Endothelial cell of umbilical vein (primary cell): ENCODE measurements at regions not wholly inside any gene's neighbourhood (a gene's known extent, or its start where the extent isn't known, plus 50 kb on each side); places are given as distances from the start of the nearest gene placed in this dataset.

Experiments used
- BruUV-seq: library from RNA; stranded (reverse); fragments of 400-500 nt; replicated peaks from 2 replicates; lab custom pipeline; 2021; lab: Mats Ljungman, UMichigan
- CTCF ChIA-PET: fragments of 300-600, 350-600 bp; sonication (Branson Sonifier 250); formaldehyde crosslinking; loops from one replicate; lab custom pipeline; 2021; ENCODE audit warnings: antibody characterized with exemption, inconsistent platforms; lab: Charles Lee
- POLR2A ChIA-PET: fragments of 300-600, 350-600 bp; sonication (Branson Sonifier 250); formaldehyde crosslinking; loops from one replicate; lab custom pipeline; 2021; ENCODE audit warnings: antibody characterized with exemption, inconsistent platforms; lab: Charles Lee
- DNase-seq: peaks from one replicate; pipeline ENCODE4 v3.0.0-alpha.2; 2011; ENCODE audit warnings: low read depth, low spot score
- FAIRE-seq: peaks from 2 replicates; lab custom pipeline; 2011; peaks lifted over from hg19 to GRCh38; lab: Jason Lieb, UNC
- H2AFZ ChIP-seq: 2 replicates; pipeline ENCODE4 v1.6.0; 2012; ENCODE audit warnings: low read depth, low read length, control low read depth, inconsistent platforms
- H3K27ac ChIP-seq: 2 replicates; pipeline ENCODE4 v1.5.1; 2011; ENCODE audit warnings: low read depth, mild to moderate bottlenecking, control low read depth, low read length, moderate library complexity; ENCODE audit not compliant: insufficient read depth
- H3K27me3 ChIP-seq, 2 experiments: 2 replicates each; pipeline versions ENCODE4 v1.6.0 to v1.6.1; 2011; ENCODE audit warnings: low read length in 2 of 2, mixed read lengths in 1 of 2; ENCODE audit not compliant: control insufficient read depth in 2 of 2, insufficient read depth in 2 of 2
- H3K36me3 ChIP-seq, 2 experiments: 2 replicates in 1 of 2; 3 replicates in 1 of 2; pipeline ENCODE4 v1.5.1; 2011; ENCODE audit warnings: low read length in 2 of 2, mild to moderate bottlenecking in 1 of 2, moderate library complexity in 1 of 2; ENCODE audit not compliant: control insufficient read depth in 2 of 2, insufficient read depth in 2 of 2; ENCODE audit errors: extremely low read depth in 1 of 2
- H3K4me1 ChIP-seq: 3 replicates; pipeline ENCODE4 v1.5.1; 2011; ENCODE audit warnings: mild to moderate bottlenecking, low read length; ENCODE audit not compliant: control insufficient read depth, insufficient read depth; ENCODE audit errors: extremely low read depth
- H3K4me2 ChIP-seq: 2 replicates; pipeline ENCODE4 v1.6.1; 2011; ENCODE audit warnings: low read length, control low read depth, mixed read lengths; ENCODE audit not compliant: insufficient read depth
- H3K4me3 ChIP-seq, 3 experiments: fragments of 200-600 bp in 1 of 3; sonication (generic), shearing (Covaris generic) in 1 of 3; replicated peaks in 1 of 3; 2 replicates each; pipeline ENCODE4 v1.5.1; 2011 to 2016; ENCODE audit warnings: control low read depth in 3 of 3, low read length in 3 of 3, mild to moderate bottlenecking in 2 of 3, inconsistent platforms in 1 of 3, low read depth in 1 of 3, moderate library complexity in 1 of 3; ENCODE audit not compliant: insufficient read depth in 1 of 3
- H3K79me2 ChIP-seq: 2 replicates; pipeline ENCODE4 v1.6.0; 2012; ENCODE audit warnings: low read length, inconsistent platforms; ENCODE audit not compliant: control insufficient read depth, insufficient read depth
- H3K9ac ChIP-seq: replicated peaks from 2 replicates; pipeline ENCODE3; 2011; ENCODE audit warnings: low read length, control low read depth; ENCODE audit not compliant: insufficient read depth; ENCODE audit errors: extremely low read depth
- H3K9me1 ChIP-seq: replicated peaks from 3 replicates; pipeline ENCODE4 v1.6.0; 2011; ENCODE audit warnings: mild to moderate bottlenecking, low read length; ENCODE audit not compliant: control insufficient read depth, insufficient read depth; ENCODE audit errors: extremely low read depth
- H3K9me3 ChIP-seq: replicated peaks from 2 replicates; pipeline ENCODE4 v1.5.1; 2012; ENCODE audit warnings: low read length, inconsistent platforms; ENCODE audit not compliant: control insufficient read depth, insufficient read depth
- H4K20me1 ChIP-seq: replicated peaks from 2 replicates; pipeline ENCODE3; 2011; ENCODE audit warnings: mild to moderate bottlenecking, low read length; ENCODE audit not compliant: control insufficient read depth, insufficient read depth; ENCODE audit errors: extremely low read depth
- EZH2 ChIP-seq: IDR thresholded peaks from 2 replicates; pipeline ENCODE4 v1.6.1; 2012; ENCODE audit warnings: borderline replicate concordance, low read depth, mild to moderate bottlenecking, moderate library complexity, low read length, inconsistent platforms; ENCODE audit not compliant: severe bottlenecking
- FOS ChIP-seq: IDR thresholded peaks from 2 replicates; pipeline ENCODE4 v1.6.1; 2011; ENCODE audit warnings: mild to moderate bottlenecking, low read length, moderate library complexity, borderline replicate concordance; ENCODE audit not compliant: insufficient read depth
- GATA2 ChIP-seq: IDR thresholded peaks from 2 replicates; pipeline ENCODE4 v1.7.0; 2011; ENCODE audit warnings: low read depth, mild to moderate bottlenecking, moderate library complexity, mixed read lengths, low read length; ENCODE audit not compliant: insufficient read length, insufficient read depth
- JUN ChIP-seq: IDR thresholded peaks from 2 replicates; pipeline ENCODE4 v1.6.1; 2011; ENCODE audit warnings: borderline replicate concordance, low read depth; ENCODE audit not compliant: insufficient read length, insufficient read depth
- MAX ChIP-seq: IDR thresholded peaks from 2 replicates; pipeline ENCODE4 v1.6.1; 2011; ENCODE audit not compliant: insufficient read depth, insufficient read length
- MYC ChIP-seq: IDR thresholded peaks from one replicate; pipeline ENCODE4 v1.6.1; 2011; ENCODE audit warnings: mild to moderate bottlenecking, low read depth, low read length
- POLR2A ChIP-seq: IDR thresholded peaks from 2 replicates; pipeline ENCODE4 v1.6.1; 2012; ENCODE audit warnings: low read depth, mild to moderate bottlenecking, control low read depth, low read length
- POLR2AphosphoS5 ChIP-seq: IDR thresholded peaks from 2 replicates; pipeline ENCODE4 v1.6.1; 2012; ENCODE audit warnings: low read depth, mild to moderate bottlenecking, control low read depth, low read length, moderate library complexity; ENCODE audit not compliant: insufficient read depth
- dilution Hi-C: fragments of 300-500 bp; cut with MboI; formaldehyde crosslinking; loops from one replicate; pipeline ENCODE4 v1.15.0; 2019; ENCODE audit warnings: low sequenced_read_pairs; ENCODE audit not compliant: extremely low pct_ligation_motif_present
- intact Hi-C: fragments of 100-400 bp; cut with micrococcal nuclease; formaldehyde crosslinking; loops from one replicate; pipeline ENCODE4 v1.10.0; 2022
- TF ChIP-seq, protein P1 (sequence below), 2 donors: IDR thresholded peaks; 1 replicate in 1 of 2; 2 replicates in 1 of 2; pipeline ENCODE4 v1.5.1; 2011; ENCODE audit warnings: low read length in 2 of 2, mild to moderate bottlenecking in 2 of 2, moderate library complexity in 2 of 2, control low read depth in 1 of 2, inconsistent platforms in 1 of 2, low read depth in 1 of 2; ENCODE audit not compliant: insufficient read depth in 1 of 2; ENCODE audit errors: extremely low read depth in 1 of 2

GRCh38 chr3:113157408-113158030, 53.8 kb upstream of the BOC start:
- Histone ChIP-seq H3K27me3 (no peaks in the 10 kb centered on the region), H4K20me1 (no peaks in the 10 kb centered on the region), H3K4me1 (no peaks in the 10 kb centered on the region), H3K4me2 (no peak overlapping the region), H3K9me1 (no peaks in the 10 kb centered on the region), H3K27ac (no peak overlapping the region), H3K79me2 (no peaks in the 10 kb centered on the region), H3K4me3 (no peak overlapping the region), H3K9ac (no peak overlapping the region), H3K9me3 (no peaks in the 10 kb centered on the region), H3K36me3 (no peaks in the 10 kb centered on the region), H2AFZ (no peak overlapping the region)
- ChIA-PET CTCF (no interaction called here), POLR2A (no interaction called here)
- dilution Hi-C loops, result no loop called here
- intact Hi-C loops, result no loop called here
- DNase-seq (no peak), FAIRE-seq (no peak)
- no peak for TF ChIP-seq POLR2AphosphoS5
- BruUV-seq, result no TSS peak

DNA sequence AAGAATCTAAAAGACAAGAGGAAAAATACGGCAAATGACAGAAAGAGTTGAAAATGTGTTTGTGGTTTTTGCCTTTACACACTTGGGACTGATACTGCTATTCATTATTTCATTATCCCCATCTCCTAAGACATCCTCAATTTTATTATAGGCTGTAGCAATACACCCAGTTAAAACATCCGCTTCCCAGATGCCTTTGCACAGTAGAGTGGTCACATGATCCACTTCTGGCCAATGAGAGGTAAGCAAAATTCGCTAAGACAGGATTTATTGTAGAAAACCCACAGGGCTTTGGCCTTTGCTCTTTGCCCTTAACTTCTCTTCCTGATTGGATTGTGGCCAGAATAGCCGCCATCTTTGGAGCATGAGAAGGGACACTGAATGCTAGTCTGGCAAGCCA, 53.2 kb upstream of the BOC start:
- Histone ChIP-seq H4K20me1 (no peaks in the 10 kb centered on the region), H3K4me3 (no peak overlapping the region), H3K27ac (no peak overlapping the region), H3K9me1 (no peaks in the 10 kb centered on the region), H3K4me2 (no peak overlapping the region), H3K36me3 (no peaks in the 10 kb centered on the region), H3K79me2 (no peaks in the 10 kb centered on the region), H3K9ac (no peak overlapping the region), H3K9me3 (no peaks in the 10 kb centered on the region), H3K4me1 (no peaks in the 10 kb centered on the region), H2AFZ (no peak overlapping the region), H3K27me3 (no peaks in the 10 kb centered on the region)
- TF ChIP-seq POLR2AphosphoS5 (no peak), GATA2 (no peak), MAX (no peak), MYC (no peak), POLR2A (no peak), FOS (no peak), EZH2 (no peak), JUN (no peak)
- TF ChIP-seq, protein P1, sequence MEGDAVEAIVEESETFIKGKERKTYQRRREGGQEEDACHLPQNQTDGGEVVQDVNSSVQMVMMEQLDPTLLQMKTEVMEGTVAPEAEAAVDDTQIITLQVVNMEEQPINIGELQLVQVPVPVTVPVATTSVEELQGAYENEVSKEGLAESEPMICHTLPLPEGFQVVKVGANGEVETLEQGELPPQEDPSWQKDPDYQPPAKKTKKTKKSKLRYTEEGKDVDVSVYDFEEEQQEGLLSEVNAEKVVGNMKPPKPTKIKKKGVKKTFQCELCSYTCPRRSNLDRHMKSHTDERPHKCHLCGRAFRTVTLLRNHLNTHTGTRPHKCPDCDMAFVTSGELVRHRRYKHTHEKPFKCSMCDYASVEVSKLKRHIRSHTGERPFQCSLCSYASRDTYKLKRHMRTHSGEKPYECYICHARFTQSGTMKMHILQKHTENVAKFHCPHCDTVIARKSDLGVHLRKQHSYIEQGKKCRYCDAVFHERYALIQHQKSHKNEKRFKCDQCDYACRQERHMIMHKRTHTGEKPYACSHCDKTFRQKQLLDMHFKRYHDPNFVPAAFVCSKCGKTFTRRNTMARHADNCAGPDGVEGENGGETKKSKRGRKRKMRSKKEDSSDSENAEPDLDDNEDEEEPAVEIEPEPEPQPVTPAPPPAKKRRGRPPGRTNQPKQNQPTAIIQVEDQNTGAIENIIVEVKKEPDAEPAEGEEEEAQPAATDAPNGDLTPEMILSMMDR (IDR thresholded peaks at IDR 0.05; ENCODE audit: extremely low read depth in 1 of 2, insufficient read depth in 1 of 2, low read depth in 1 of 2, low read length in 2 of 2), result no peak
- DNase-seq (no peak), FAIRE-seq (no peak)
- intact Hi-C loops, result no loop called here
- no TSS peak for BruUV-seq
- dilution Hi-C loops, result no loop called here
- ChIA-PET POLR2A (no interaction called here), CTCF (no interaction called here)
